ENCODE measurements at regions not wholly inside any gene's neighbourhood (a gene's known extent, or its start where the extent isn't known, plus 50 kb on each side); places are given as distances from the start of the nearest gene placed in this dataset.

GRCh38 chr12:123073962-123074801 is 76.7 kb downstream of the PITPNM2 start:
- no peak for DNase-seq (ENCODE audit: low read depth)
- H3K4me3 ChIP-seq (ENCODE audit: control insufficient read depth, low read depth, low read length): no peak overlapping the region
- TF ChIP-seq CTCF (IDR thresholded peaks at IDR 0.05; ENCODE audit: control insufficient read depth, insufficient read depth, low read depth, low read length, missing control alignments): no peak

GRCh38 chr12:123073292-123073691 is 77.6 kb downstream of the PITPNM2 start:
- no peak for DNase-seq (ENCODE audit: low read depth)
- TF ChIP-seq CTCF (IDR thresholded peaks at IDR 0.05; ENCODE audit: control insufficient read depth, insufficient read depth, low read depth, low read length, missing control alignments): no peak
- H3K4me3 ChIP-seq (ENCODE audit: control insufficient read depth, low read depth, low read length): no peak overlapping the region

GRCh38 chr12:123071857-123072256 is 79.0 kb downstream of the PITPNM2 start:
- H3K4me3 ChIP-seq (ENCODE audit: control insufficient read depth, low read depth, low read length): no peak overlapping the region
- TF ChIP-seq CTCF (IDR thresholded peaks at IDR 0.05; ENCODE audit: control insufficient read depth, insufficient read depth, low read depth, low read length, missing control alignments): no peak
- DNase-seq (ENCODE audit: low read depth): no peak

- no peak overlapping the region for H3K4me3 ChIP-seq (ENCODE audit: control insufficient read depth, low read depth, low read length)
- DNase-seq (ENCODE audit: low read depth): no peak
- TF ChIP-seq CTCF (IDR thresholded peaks at IDR 0.05; ENCODE audit: control insufficient read depth, insufficient read depth, low read depth, low read length, missing control alignments): no peak
These were observed 79.6 kb downstream of the PITPNM2 start for GRCh38 chr12:123071099-123071800.

- no peak for DNase-seq (ENCODE audit: low read depth)
- no peak for TF ChIP-seq CTCF (IDR thresholded peaks at IDR 0.05; ENCODE audit: control insufficient read depth, insufficient read depth, low read depth, low read length, missing control alignments)
- no peak overlapping the region for H3K4me3 ChIP-seq (ENCODE audit: control insufficient read depth, low read depth, low read length)
These were observed 80.4 kb downstream of the PITPNM2 start for GRCh38 chr12:123070267-123071081.
